NCI-H2029 treated with DMSO at 0.1 percent for 48 hours (cell line): ENCODE measurements at regions not wholly inside any gene's neighbourhood (a gene's known extent, or its start where the extent isn't known, plus 50 kb on each side); places are given as distances from the start of the nearest gene placed in this dataset.
"Not testable (repeated sequence)": the region's sequence is repeated elsewhere in the genome, so short reads cannot be mapped to it uniquely, and the experiment has no call there.

ENCODE experiments used
- DNase-seq: peaks from one replicate; lab custom pipeline; 2025; lab: John Stamatoyannopoulos, UW

- peak; percentile 16 for DNase-seq
These were observed 51.6 kb upstream of the LYRM9 start for GRCh38 chr17:27944546-27945332.

- DNase-seq = no peak
These were observed 52.1 kb upstream of the LYRM9 start for GRCh38 chr17:27945333-27945616.

GRCh38 chr17:27945953-27946352 is 52.8 kb upstream of the LYRM9 start:
- no peak for DNase-seq

- DNase-seq = no peak
These were observed 53.3 kb upstream of the LYRM9 start for GRCh38 chr17:27946513-27946912.

- no peak for DNase-seq
These were observed 53.8 kb upstream of the LYRM9 start for GRCh38 chr17:27947005-27947406.

GRCh38 chr17:27949304-27949703 is 56.1 kb upstream of the LYRM9 start:
- DNase-seq = no peak

GRCh38 chr17:27950225-27950624 is 57.1 kb upstream of the LYRM9 start:
- DNase-seq = not testable (repeated sequence)

- DNase-seq = no peak
These were observed 57.8 kb upstream of the LYRM9 start for GRCh38 chr17:27950995-27951394.

GRCh38 chr17:27951872-27952271 is 58.7 kb upstream of the LYRM9 start:
- DNase-seq = no peak

GRCh38 chr17:27952366-27952765 is 59.2 kb upstream of the LYRM9 start:
- DNase-seq = no peak

GRCh38 chr17:27954548-27955495 is 61.7 kb upstream of the LYRM9 start:
- no peak for DNase-seq

- no peak for DNase-seq
These were observed 63.7 kb upstream of the LYRM9 start for GRCh38 chr17:27956601-27957445.

- DNase-seq = not testable (repeated sequence)
These were observed 64.3 kb upstream of the LYRM9 start for GRCh38 chr17:27957446-27957793.

- DNase-seq = no peak
These were observed 65.7 kb upstream of the LYRM9 start for GRCh38 chr17:27958708-27959381.

- no peak for DNase-seq
These were observed 66.2 kb upstream of the LYRM9 start for GRCh38 chr17:27959382-27959709.

GRCh38 chr17:27960183-27960849 is 67.2 kb upstream of the LYRM9 start:
- no peak for DNase-seq

GRCh38 chr17:27962581-27962980 is 69.4 kb upstream of the LYRM9 start:
- not testable (repeated sequence) for DNase-seq

- DNase-seq = no peak
These were observed 72.1 kb upstream of the LYRM9 start for GRCh38 chr17:27965224-27965623.

- DNase-seq = no peak
These were observed 74.2 kb upstream of the NLK start for GRCh38 chr17:27968206-27968732.

GRCh38 chr17:27970587-27970986 is 71.9 kb upstream of the NLK start:
- no peak for DNase-seq
